Activated CD4-positive, alpha-beta T cell treated with anti-CD3 and anti-CD28 coated beads for 36 hours (primary cell): ENCODE measurements at regions not wholly inside any gene's neighbourhood (a gene's known extent, or its start where the extent isn't known, plus 50 kb on each side); places are given as distances from the start of the nearest gene placed in this dataset.

ENCODE experiments used
- ATAC-seq: fragments of 200-7000 bp; cut with Tn5 transposase; one replicate; pipeline ENCODE4 v1.10.0; 2021; ENCODE audit warnings: mild to moderate bottlenecking, moderate library complexity
- CTCF ChIA-PET: fragments of 350-600 bp; sonication (Branson Sonifier 250); formaldehyde crosslinking; loops from one replicate; lab custom pipeline; 2021; ENCODE audit warnings: antibody characterized with exemption; lab: Charles Lee
- POLR2A ChIA-PET: fragments of 350-600 bp; sonication (Branson Sonifier 250); formaldehyde crosslinking; loops from one replicate; lab custom pipeline; 2021; ENCODE audit warnings: antibody characterized with exemption, inconsistent platforms; lab: Charles Lee
- DNase-seq: peaks from one replicate; pipeline ENCODE4 v3.0.0-alpha.2; 2020
- H3K27ac Mint-ChIP-seq: one replicate; pipeline ENCODE4 v1.8.0; 2021; ENCODE audit warnings: mixed read lengths
- H3K27me3 Mint-ChIP-seq: one replicate; pipeline ENCODE4 v1.8.0; 2021; ENCODE audit warnings: mixed read lengths
- H3K36me3 Mint-ChIP-seq: one replicate; pipeline ENCODE4 v1.8.0; 2021; ENCODE audit warnings: low read depth, mixed read lengths
- H3K4me1 Mint-ChIP-seq: one replicate; pipeline ENCODE4 v1.8.0; 2021; ENCODE audit warnings: mixed read lengths
- H3K4me3 Mint-ChIP-seq: one replicate; pipeline ENCODE4 v1.8.0; 2021; ENCODE audit warnings: mild to moderate bottlenecking, moderate library complexity, mixed read lengths
- H3K9me3 Mint-ChIP-seq: one replicate; pipeline ENCODE4 v1.8.0; 2021; ENCODE audit warnings: low read depth, mixed read lengths
- intact Hi-C, 2 experiments: fragments of 100-400 bp; cut with DNase I in 1 of 2; cut with micrococcal nuclease in 1 of 2; formaldehyde crosslinking; loops; one replicate each; pipeline versions ENCODE4 v1.14.2 to v1.15.1; 2022 to 2024; cut with DNase I, micrococcal nuclease

GRCh38 chr5:146940295-146940694 lies 61.7 kb upstream of the PPP2R2B start:
- Mint-ChIP-seq H3K4me3 (no peak overlapping the region), H3K4me1 (no peaks in the 10 kb centered on the region), H3K9me3 (no peaks in the 10 kb centered on the region), H3K36me3 (no peaks in the 10 kb centered on the region), H3K27me3 (no peaks in the 10 kb centered on the region), H3K27ac (no peak overlapping the region)
- ChIA-PET CTCF (interaction anchor here (2.0 kb wide), 1 partner anchor 398 kb away, joined by 7 read pairs; no protein-coding TSS in a partner anchor), POLR2A (no interaction called here)
- DNase-seq (no peak), ATAC-seq (no peak)
- intact Hi-C loops = no loop called here

GRCh38 chr5:146944019-146944418 lies 65.5 kb upstream of the PPP2R2B start:
- H3K36me3 Mint-ChIP-seq = no peaks in the 10 kb centered on the region
- CTCF ChIA-PET = no interaction called here
- H3K9me3 Mint-ChIP-seq = no peaks in the 10 kb centered on the region
- no peak for ATAC-seq
- no peak overlapping the region for H3K27ac Mint-ChIP-seq
- H3K4me1 Mint-ChIP-seq = peaks cover 3% of the 10 kb centered on the region
- intact Hi-C loops = no loop called here
- no peak overlapping the region for H3K4me3 Mint-ChIP-seq
- DNase-seq = no peak
- POLR2A ChIA-PET = no interaction called here
- peaks cover 2% of the 10 kb centered on the region for H3K27me3 Mint-ChIP-seq

GRCh38 chr5:146944764-146945616 lies 66.4 kb upstream of the PPP2R2B start:
- DNase-seq = no peak
- ChIA-PET CTCF (no interaction called here), POLR2A (no interaction called here)
- H3K36me3 Mint-ChIP-seq = no peaks in the 10 kb centered on the region
- H3K27ac Mint-ChIP-seq = no peak overlapping the region
- no peaks in the 10 kb centered on the region for H3K9me3 Mint-ChIP-seq
- intact Hi-C loops = loop anchor here (5.0 kb wide), 1 partner anchor 283 kb away; no protein-coding TSS in a partner anchor
- no peak for ATAC-seq
- no peak overlapping the region for H3K4me3 Mint-ChIP-seq
- peaks cover 2% of the 10 kb centered on the region for H3K27me3 Mint-ChIP-seq
- H3K4me1 Mint-ChIP-seq = peaks cover 3% of the 10 kb centered on the region

- DNase-seq = no peak
- Mint-ChIP-seq H3K4me1 (peaks cover 3% of the 10 kb centered on the region), H3K27me3 (peaks cover 2% of the 10 kb centered on the region), H3K4me3 (no peak overlapping the region), H3K27ac (no peak overlapping the region), H3K36me3 (no peaks in the 10 kb centered on the region), H3K9me3 (no peaks in the 10 kb centered on the region)
- CTCF ChIA-PET = interaction anchor here (1.0 kb wide), 1 partner anchor 13 kb away, joined by 3 read pairs; no protein-coding TSS in a partner anchor
- intact Hi-C loops = loop anchor here (5.0 kb wide), 1 partner anchor 283 kb away; no protein-coding TSS in a partner anchor
- POLR2A ChIA-PET = no interaction called here
- no peak for ATAC-seq
Observed at GRCh38 chr5:146945617-146946084, 67.1 kb upstream of the PPP2R2B start.

- peaks cover 2% of the 10 kb centered on the region for H3K27me3 Mint-ChIP-seq
- peaks cover 3% of the 10 kb centered on the region for H3K4me1 Mint-ChIP-seq
- intact Hi-C loops = loop anchor here (5.0 kb wide), 1 partner anchor 285 kb away; no protein-coding TSS in a partner anchor
- ATAC-seq (peak; percentile 36), DNase-seq (peak; percentile 24)
- H3K27ac Mint-ChIP-seq = no peak overlapping the region
- ChIA-PET POLR2A (no interaction called here), CTCF (interaction anchor here (1.4 kb wide), 1 partner anchor 18 kb away, joined by 4 read pairs; no protein-coding TSS in a partner anchor)
- no peaks in the 10 kb centered on the region for H3K36me3 Mint-ChIP-seq
- no peaks in the 10 kb centered on the region for H3K9me3 Mint-ChIP-seq
- no peak overlapping the region for H3K4me3 Mint-ChIP-seq
Observed at GRCh38 chr5:146947181-146947941, 68.8 kb upstream of the PPP2R2B start.

GRCh38 chr5:146948666-146949065 lies 70.1 kb upstream of the PPP2R2B start:
- H3K4me3 Mint-ChIP-seq = no peak overlapping the region
- intact Hi-C loops = loop anchor here (5.0 kb wide), 1 partner anchor 286 kb away; no protein-coding TSS in a partner anchor
- no peaks in the 10 kb centered on the region for H3K9me3 Mint-ChIP-seq
- H3K27me3 Mint-ChIP-seq = peaks cover 5% of the 10 kb centered on the region
- ChIA-PET POLR2A (no interaction called here), CTCF (interaction anchor here (1.1 to 2.4 kb wide), 3 partner anchors 18 to 407 kb away, joined by 3 to 10 read pairs (median 4); no protein-coding TSS in a partner anchor)
- H3K27ac Mint-ChIP-seq = no peak overlapping the region
- DNase-seq (no peak), ATAC-seq (no peak)
- no peaks in the 10 kb centered on the region for H3K36me3 Mint-ChIP-seq
- peaks cover 3% of the 10 kb centered on the region for H3K4me1 Mint-ChIP-seq

GRCh38 chr5:146952168-146952567 lies 73.6 kb upstream of the PPP2R2B start:
- Mint-ChIP-seq H3K27ac (no peak overlapping the region), H3K9me3 (no peaks in the 10 kb centered on the region), H3K36me3 (no peaks in the 10 kb centered on the region), H3K27me3 (peaks cover 8% of the 10 kb centered on the region), H3K4me3 (no peak overlapping the region), H3K4me1 (peaks cover 3% of the 10 kb centered on the region)
- ChIA-PET POLR2A (no interaction called here), CTCF (interaction anchor here (0.5 to 2.3 kb wide), 3 partner anchors 14 to 151 kb away, joined by 4 to 13 read pairs (median 4); no protein-coding TSS in a partner anchor)
- DNase-seq (no peak), ATAC-seq (no peak)
- intact Hi-C loops = no loop called here

GRCh38 chr5:146956217-146956616 lies 77.7 kb upstream of the PPP2R2B start:
- ChIA-PET POLR2A (no interaction called here), CTCF (interaction anchor here (1.2 to 1.6 kb wide), 2 partner anchors 10 to 12 kb away, joined by 3 to 6 read pairs; no protein-coding TSS in a partner anchor)
- Mint-ChIP-seq H3K27ac (no peak overlapping the region), H3K9me3 (no peaks in the 10 kb centered on the region), H3K4me1 (no peaks in the 10 kb centered on the region), H3K36me3 (no peaks in the 10 kb centered on the region), H3K27me3 (peaks cover 8% of the 10 kb centered on the region), H3K4me3 (no peak overlapping the region)
- intact Hi-C loops = no loop called here
- ATAC-seq = no peak
- DNase-seq = no peak

GRCh38 chr5:146959360-146959759 lies 80.8 kb upstream of the PPP2R2B start:
- Mint-ChIP-seq H3K9me3 (no peaks in the 10 kb centered on the region), H3K36me3 (no peaks in the 10 kb centered on the region), H3K4me3 (no peak overlapping the region), H3K27me3 (peaks cover 2% of the 10 kb centered on the region), H3K4me1 (no peaks in the 10 kb centered on the region), H3K27ac (no peak overlapping the region)
- ATAC-seq (no peak), DNase-seq (no peak)
- intact Hi-C loops = no loop called here
- POLR2A ChIA-PET = no interaction called here
- CTCF ChIA-PET = interaction anchor here (0.6 to 1.1 kb wide), 4 partner anchors 13 to 426 kb away, joined by 3 to 4 read pairs (median 3); no protein-coding TSS in a partner anchor

GRCh38 chr5:146962801-146963355 lies 84.3 kb upstream of the PPP2R2B start:
- H3K27me3 Mint-ChIP-seq = no peaks in the 10 kb centered on the region
- no peaks in the 10 kb centered on the region for H3K36me3 Mint-ChIP-seq
- ChIA-PET CTCF (interaction anchor here (0.6 to 1.3 kb wide), 6 partner anchors 10 to 429 kb away, joined by 3 read pairs; no protein-coding TSS in a partner anchor), POLR2A (no interaction called here)
- peak; percentile 72 for ATAC-seq
- DNase-seq = no peak
- H3K4me3 Mint-ChIP-seq = no peak overlapping the region
- no peaks in the 10 kb centered on the region for H3K9me3 Mint-ChIP-seq
- peaks cover 2% of the 10 kb centered on the region for H3K4me1 Mint-ChIP-seq
- intact Hi-C loops = no loop called here
- no peak overlapping the region for H3K27ac Mint-ChIP-seq
